SIG-M5 treated with dmso at 0.1 percent for 504 hours (cell line): ENCODE measurements at regions not wholly inside any gene's neighbourhood (a gene's known extent, or its start where the extent isn't known, plus 50 kb on each side); places are given as distances from the start of the nearest gene placed in this dataset.
"Not testable (repeated sequence)": the region's sequence is repeated elsewhere in the genome, so short reads cannot be mapped to it uniquely, and the experiment has no call there.

Experiments used
- DNase-seq: peaks from one replicate; lab custom pipeline; 2025; ENCODE audit not compliant: unreplicated experiment; lab: John Stamatoyannopoulos, UW

- DNase-seq: not testable (repeated sequence)
Observed at GRCh38 chr12:131311279-131311722, 357.6 kb downstream of the ADGRD1 start.

DNA sequence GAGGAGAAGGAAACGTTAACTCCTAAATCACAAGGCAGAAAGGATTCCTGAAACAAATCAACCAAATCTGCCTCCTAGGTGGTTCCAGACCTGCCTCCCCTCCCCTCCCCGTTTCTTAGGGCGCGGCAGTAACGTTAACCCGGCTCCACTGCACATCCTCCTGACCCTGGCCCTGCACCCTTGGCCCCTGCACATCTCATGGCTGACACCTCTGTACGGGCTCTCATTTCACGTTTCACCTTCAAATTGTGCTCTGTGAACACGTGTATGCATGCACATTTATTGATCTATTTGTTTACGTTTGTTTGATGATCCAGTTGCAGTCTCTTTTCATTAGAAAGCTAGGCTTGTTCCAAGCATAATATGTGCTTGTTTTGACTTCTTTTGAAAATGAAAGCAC is 358.1 kb downstream of the ADGRD1 start:
- DNase-seq: no peak

DNA sequence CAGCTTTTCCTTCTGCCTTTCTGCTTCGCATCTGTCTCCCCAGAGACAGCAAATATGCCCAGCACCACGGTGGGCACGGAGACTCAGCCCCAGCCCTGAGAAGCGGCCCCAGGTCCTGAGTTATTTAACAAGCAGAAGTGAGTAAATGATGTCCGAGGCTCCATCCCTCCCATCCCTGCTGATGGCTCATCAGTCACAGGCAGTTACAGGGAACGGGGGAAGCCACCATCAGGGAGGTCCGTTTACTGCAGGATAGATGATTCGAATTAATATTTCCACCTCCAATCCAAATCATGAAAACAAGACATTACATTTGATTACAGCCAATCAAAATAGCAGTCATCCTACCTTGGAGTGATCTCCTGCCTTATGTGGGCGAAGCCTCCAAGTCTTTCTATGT is 358.7 kb downstream of the ADGRD1 start:
- not testable (repeated sequence) for DNase-seq

DNA sequence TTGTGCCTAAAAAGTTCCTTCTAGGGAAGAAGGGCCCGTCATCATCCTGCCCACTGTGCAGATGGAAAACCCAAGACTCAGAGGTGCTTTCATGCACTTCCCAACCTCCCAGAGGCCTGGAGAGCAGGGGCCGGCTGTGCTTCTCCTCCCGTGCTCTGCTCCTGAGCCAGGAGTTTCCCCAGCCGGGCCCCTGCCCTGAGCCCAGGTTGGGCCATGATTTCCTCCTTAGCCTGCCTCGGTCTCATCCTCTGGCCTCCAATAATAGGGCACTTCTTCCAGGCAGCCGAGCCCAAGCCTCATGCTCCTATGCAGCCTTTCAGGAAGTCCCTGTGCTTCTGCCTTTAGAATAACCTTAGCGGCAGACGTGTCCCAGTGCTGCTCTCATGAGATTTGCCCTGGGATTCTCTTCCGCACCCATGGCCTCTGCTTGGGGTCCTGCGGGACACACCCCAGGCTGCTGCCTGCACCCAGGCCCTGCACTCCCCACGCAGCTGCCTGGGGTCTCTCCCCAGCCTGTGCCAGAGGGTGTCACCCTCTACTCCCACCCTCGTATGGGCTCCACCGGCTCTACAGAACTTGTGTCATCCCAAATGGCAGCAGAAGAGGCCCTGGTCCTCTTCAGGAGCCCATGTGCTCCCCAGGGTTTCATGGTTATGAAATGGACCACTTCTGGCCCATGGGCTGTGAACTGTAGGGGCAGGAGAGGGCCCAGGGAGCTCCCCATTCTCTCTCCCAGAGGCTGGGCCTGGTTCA is 359.3 kb downstream of the ADGRD1 start:
- DNase-seq: no peak

DNA sequence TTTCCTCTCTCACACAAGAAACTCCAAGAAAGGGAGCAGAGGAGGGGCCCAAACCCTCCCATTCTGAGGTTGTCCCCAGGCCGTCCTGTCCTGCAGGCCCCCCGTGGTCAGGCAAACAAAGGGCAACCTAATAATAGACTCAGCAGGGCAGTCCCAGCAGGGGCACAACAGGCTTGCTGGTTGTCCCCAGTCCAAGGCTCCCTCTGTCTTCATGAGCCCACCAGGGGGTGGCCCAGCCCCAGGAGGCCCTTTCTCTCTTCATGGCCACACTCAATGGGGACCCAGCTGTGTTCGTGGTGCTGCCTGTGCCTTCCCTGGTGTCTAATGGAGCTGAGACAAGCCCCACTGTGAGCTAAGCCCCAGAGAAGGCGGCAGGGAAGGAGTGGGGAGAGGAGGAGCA is 359.9 kb downstream of the ADGRD1 start:
- DNase-seq: no peak

DNA sequence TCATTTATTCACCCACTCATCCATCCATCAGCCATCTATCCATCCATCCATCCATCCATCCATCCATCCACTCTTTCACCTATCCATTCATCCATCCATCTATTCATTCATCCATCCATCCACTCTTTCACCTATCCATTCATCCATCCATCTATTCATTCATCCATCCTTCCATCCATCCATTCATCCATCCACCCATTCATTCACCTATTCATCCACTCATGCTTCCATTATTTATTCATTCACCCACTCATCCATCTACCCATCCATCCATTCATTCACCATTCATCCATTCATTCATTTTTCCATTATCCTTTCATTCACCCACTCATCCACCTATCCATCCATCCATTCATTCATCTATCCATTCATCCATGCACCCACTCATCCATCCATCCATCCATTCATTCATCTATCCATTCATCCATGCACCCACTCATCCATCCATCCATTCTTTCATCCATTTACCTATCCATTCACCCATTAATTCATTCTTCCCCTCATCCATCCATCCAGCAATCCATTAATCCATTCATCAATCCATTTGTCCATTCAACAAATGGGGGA is 360.9 kb downstream of the ADGRD1 start:
- DNase-seq: no peak

DNA sequence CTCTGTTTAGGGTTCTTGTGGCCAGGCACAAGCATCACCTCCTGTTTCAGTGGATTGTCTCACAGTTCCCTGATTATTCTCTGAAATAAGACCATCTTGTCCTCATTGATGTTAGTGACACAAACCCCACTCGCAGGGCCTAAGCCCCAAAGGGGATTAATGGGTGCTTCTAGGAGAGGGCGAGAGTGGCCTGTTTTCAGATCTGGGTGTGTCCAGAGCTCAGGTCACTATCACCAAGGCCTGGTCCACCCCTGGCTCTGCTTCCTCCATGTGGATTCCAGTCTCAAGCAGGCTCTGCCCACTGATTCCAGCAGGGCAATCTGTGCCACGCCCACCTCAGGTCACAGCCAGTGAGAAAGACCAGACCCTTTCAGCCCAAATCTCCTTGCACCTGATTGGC is 361.9 kb downstream of the ADGRD1 start:
- DNase-seq: no peak

- DNase-seq: no peak
Observed at GRCh38 chr12:131316388-131316787, 362.7 kb downstream of the ADGRD1 start.

DNA sequence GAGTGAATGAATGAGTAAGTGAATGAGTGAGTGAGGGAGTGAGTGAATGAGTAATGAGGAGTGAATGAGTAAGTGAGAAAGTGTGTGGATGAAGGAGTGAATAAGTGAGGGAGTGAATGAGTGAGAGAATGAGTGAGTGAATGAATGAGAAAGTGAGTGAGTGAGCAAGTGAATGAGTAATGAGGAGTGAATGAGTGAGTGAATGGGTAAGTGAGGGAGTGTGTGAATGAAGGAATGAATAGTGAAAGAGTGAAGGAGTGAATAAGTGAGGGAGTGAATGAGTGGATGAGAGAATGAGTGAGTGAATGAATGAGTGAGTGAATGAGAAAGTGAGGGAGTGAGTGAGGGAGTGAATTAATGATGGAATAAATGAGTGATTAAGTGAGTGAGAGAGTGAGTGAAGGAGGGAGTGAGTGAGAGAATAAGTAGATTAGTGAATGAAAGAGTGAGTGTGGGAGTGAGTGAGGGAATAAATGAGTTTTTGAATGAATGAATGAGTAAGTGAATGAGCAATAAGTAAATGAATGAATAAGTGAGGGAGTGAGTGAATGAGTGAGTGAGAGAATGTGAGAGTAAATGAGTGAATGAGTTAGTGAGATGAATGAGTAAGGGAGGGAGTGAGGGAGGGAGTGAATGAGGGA is 364.5 kb downstream of the ADGRD1 start:
- DNase-seq: no peak

- DNase-seq: no peak
Observed at GRCh38 chr12:131321988-131322387, 368.3 kb downstream of the ADGRD1 start.

DNA sequence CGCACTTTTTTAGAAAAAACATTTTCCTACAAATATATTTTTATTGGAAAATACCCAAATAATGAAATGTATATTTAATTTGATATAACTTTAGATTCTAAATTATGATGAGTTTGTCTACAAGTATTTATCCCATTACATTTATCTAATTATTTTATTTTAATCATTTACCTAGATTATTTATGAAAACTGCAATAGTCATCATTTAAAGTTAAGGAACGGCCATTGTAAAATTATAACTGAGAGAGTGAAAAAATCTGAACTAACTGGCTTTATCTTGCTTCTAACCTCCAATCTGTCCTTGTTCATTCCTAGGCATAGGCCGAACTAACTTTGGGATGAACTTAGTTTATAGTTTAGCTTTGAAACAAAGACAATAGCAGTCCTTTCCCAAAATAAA is 368.8 kb downstream of the ADGRD1 start:
- DNase-seq: not testable (repeated sequence)

DNA sequence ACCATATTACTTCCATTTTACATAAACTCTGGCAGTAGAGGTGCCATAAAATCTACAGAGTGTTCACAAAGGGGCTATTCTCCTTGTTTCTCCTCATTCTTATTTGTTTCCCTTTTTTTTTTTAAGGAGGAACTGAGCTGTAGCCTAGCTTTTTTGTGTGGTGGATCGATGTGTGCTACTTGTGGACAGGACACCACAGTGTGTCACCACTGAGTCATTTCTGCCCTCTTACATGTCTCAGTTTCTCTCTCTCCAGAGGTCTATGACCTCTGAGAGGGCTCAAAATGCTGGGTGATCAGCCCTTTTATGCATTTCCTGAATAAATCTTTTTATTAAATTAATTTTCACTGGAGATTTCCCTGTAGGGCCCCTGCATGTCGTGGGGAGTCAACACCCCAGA is 370.2 kb downstream of the ADGRD1 start:
- DNase-seq: no peak

GRCh38 chr12:131327521-131328488 is 374.1 kb downstream of the ADGRD1 start:
- no peak for DNase-seq

DNA sequence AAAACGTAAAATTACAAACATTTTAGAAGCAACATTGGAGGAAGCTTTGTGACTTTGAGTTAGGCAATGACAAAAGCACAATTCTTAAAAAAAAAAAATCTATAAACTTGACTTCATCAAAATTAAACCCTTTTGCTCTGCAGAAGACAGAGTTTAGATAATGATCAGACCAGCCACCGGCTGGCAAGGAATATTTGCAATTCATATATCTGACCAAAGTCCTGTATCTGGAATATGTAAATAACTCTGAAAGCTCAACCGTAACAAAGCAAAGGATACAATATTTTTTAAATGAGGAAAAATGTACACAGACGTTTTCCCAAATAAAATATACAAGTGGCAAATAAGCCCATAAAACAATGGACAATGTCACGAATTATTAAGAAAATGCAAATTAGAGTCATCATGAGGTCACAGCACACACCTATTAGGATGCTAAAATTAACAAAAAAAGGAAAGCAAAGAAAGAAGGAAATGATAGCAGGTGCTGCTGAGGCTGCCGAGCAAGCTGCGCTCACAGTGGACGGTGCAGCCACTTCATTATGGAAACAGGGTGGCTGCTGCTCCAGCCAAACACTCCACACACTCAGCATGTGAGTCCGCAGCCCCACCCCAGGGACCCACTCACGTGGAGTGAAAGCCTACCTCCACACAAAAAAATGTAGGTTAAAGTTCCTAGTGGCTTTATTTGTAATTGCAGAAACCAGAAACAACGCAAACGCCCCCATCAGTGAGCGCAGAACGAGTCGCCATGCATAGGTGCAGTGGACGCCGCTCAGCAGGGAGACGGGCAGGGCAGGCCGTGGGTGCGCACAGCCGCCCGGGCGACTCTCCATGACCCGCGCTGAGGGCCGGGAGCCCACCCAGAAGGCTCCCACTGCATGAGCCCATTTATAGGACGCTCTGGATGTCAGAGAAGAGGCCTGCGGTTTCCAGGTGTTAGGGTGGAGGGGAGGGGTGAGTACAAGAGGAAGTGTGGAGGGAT is 375.4 kb downstream of the ADGRD1 start:
- DNase-seq: not testable (repeated sequence)

- no peak for DNase-seq
Observed at GRCh38 chr12:131330106-131330815, 376.6 kb downstream of the ADGRD1 start.

DNA sequence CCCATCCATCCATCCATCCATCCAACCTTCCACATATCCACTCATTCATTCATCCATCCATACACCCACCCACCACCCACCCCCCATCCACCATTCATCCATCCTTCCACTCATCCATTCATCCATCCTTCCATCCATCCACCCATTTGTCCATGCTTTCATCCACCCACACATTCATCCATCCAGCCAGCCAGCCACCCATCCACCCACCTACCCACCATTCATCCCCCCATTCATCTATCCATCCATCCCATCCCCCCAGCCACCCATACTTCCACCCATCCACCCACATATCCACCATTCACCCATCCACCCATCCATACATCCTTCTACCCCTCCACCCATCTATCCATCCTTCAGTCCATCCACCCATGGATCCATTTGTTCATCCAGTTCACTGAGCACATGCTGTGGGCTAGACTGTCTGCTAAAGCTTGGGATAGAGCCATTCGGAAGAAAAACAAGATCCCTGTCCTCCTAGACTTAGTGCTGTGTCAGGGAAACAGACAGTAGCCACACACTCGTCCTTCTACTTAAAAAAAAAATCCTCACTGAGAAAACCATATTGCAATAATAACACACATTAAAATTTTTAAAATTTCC is 377.5 kb downstream of the ADGRD1 start:
- no peak for DNase-seq

GRCh38 chr12:131332224-131332623 is 378.5 kb downstream of the ADGRD1 start:
- no peak for DNase-seq

- no peak for DNase-seq
Observed at GRCh38 chr12:131333136-131333535, 377.8 kb upstream of the SFSWAP start.
